OCI-LY1 (cell line): ENCODE measurements at regions not wholly inside any gene's neighbourhood (a gene's known extent, or its start where the extent isn't known, plus 50 kb on each side); places are given as distances from the start of the nearest gene placed in this dataset.

Experiments used
- CTCF ChIP-seq: fragments of 200-600 bp; sonication (generic), shearing (Covaris generic); IDR thresholded peaks from 2 replicates; pipeline ENCODE4 v1.5.1; 2017; ENCODE audit warnings: mild to moderate bottlenecking, antibody characterized with exemption, low read length, moderate library complexity, mixed read lengths
- EZH2 ChIP-seq: fragments of 200-600 bp; sonication (generic), shearing (Covaris generic); IDR thresholded peaks from 2 replicates; pipeline ENCODE4 v1.8.0; 2017; ENCODE audit warnings: borderline replicate concordance, mixed run types, mild to moderate bottlenecking, antibody characterized with exemption, low read length, moderate library complexity, mixed read lengths

GRCh38 chr21:38670861-38671260 lies 134.9 kb upstream of the ETS2 start:
- TF ChIP-seq EZH2 (no peak), CTCF (no peak)
